Gastroesophageal sphincter (tissue), 3 donors: ENCODE measurements at regions not wholly inside any gene's neighbourhood (a gene's known extent, or its start where the extent isn't known, plus 50 kb on each side); places are given as distances from the start of the nearest gene placed in this dataset.

Source experiments
- CTCF ChIP-seq, 4 experiments: fragments of 200-600 bp in 2 of 4; fragments of 450-650 bp in 2 of 4; sonication (generic) in 1 of 4; IDR thresholded peaks; one replicate each; pipeline ENCODE4 v1.5.1; 2017 to 2019; ENCODE audit warnings: antibody characterized with exemption in 4 of 4, mild to moderate bottlenecking in 2 of 4, moderate library complexity in 2 of 4
- EP300 ChIP-seq: sonication (generic); formaldehyde crosslinking; IDR thresholded peaks from one replicate; pipeline ENCODE4 v1.6.1; 2017; ENCODE audit warnings: antibody characterized with exemption, mild to moderate bottlenecking
- POLR2A ChIP-seq, 2 donors: fragments of 450-650 bp; IDR thresholded peaks; one replicate each; pipeline ENCODE4 v1.6.1; 2017; ENCODE audit warnings: antibody characterized with exemption in 2 of 2, mild to moderate bottlenecking in 2 of 2, moderate library complexity in 1 of 2
- POLR2AphosphoS5 ChIP-seq: sonication (generic); formaldehyde crosslinking; IDR thresholded peaks from one replicate; pipeline ENCODE4 v1.6.1; 2017; ENCODE audit warnings: antibody characterized with exemption

GRCh38 chr5:18197734-18198133 is 563.5 kb downstream of the TAF11L14 start:
- TF ChIP-seq EP300 (no peak), CTCF (IDR thresholded peaks at IDR 0.05) (no peak), POLR2AphosphoS5 (no peak), POLR2A (IDR thresholded peaks at IDR 0.05) (no peak)
